ENCODE measurements at regions not wholly inside any gene's neighbourhood (a gene's known extent, or its start where the extent isn't known, plus 50 kb on each side); places are given as distances from the start of the nearest gene placed in this dataset.

DNA sequence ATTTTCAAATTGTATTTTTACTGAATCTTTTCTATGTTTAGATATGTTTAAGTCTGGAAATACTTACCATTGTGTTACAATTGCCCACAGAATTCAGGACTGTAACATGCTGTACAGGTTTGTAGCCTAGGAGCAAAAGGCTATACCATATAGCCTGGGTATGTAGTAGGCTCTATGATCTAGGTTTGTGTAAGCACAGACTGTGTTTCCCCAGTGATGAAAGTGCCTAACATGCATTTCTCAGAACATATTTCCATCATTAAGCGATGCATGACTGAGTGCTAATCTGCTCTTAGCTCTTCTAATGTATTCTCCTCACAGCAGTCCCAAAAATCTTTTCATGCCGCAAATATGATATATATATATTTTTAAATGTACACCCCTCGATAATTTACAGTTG, 166.7 kb upstream of the PPP2R2B start:
- TF ChIP-seq POLR2AphosphoS5 (IDR thresholded peaks at IDR 0.05) (no peak), POLR2A (IDR thresholded peaks at IDR 0.05) (no peak), EP300 (IDR thresholded peaks at IDR 0.05) (no peak)
- TF ChIP-seq, protein P1, sequence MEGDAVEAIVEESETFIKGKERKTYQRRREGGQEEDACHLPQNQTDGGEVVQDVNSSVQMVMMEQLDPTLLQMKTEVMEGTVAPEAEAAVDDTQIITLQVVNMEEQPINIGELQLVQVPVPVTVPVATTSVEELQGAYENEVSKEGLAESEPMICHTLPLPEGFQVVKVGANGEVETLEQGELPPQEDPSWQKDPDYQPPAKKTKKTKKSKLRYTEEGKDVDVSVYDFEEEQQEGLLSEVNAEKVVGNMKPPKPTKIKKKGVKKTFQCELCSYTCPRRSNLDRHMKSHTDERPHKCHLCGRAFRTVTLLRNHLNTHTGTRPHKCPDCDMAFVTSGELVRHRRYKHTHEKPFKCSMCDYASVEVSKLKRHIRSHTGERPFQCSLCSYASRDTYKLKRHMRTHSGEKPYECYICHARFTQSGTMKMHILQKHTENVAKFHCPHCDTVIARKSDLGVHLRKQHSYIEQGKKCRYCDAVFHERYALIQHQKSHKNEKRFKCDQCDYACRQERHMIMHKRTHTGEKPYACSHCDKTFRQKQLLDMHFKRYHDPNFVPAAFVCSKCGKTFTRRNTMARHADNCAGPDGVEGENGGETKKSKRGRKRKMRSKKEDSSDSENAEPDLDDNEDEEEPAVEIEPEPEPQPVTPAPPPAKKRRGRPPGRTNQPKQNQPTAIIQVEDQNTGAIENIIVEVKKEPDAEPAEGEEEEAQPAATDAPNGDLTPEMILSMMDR (IDR thresholded peaks at IDR 0.05): no peak
